MM.1S (cell line): ENCODE measurements at regions not wholly inside any gene's neighbourhood (a gene's known extent, or its start where the extent isn't known, plus 50 kb on each side); places are given as distances from the start of the nearest gene placed in this dataset.

Experiments used
- CTCF ChIP-seq: fragments of 300-600 bp; sonication (generic); IDR thresholded peaks from 2 replicates; pipeline ENCODE4 v1.5.1; 2016; ENCODE audit warnings: antibody characterized with exemption, low read length, mixed read lengths
- EZH2 ChIP-seq: fragments of 300-600 bp; sonication (generic); optimal IDR thresholded peaks from 2 replicates; pipeline ENCODE3; 2017; ENCODE audit warnings: low read depth, mild to moderate bottlenecking, antibody characterized with exemption, low read length, mixed read lengths
- EZH2phosphoT487 ChIP-seq: fragments of 300-600 bp; sonication (generic); IDR thresholded peaks from 2 replicates; pipeline ENCODE4 v1.6.1; 2018; ENCODE audit warnings: antibody characterized with exemption, low read length

GRCh38 chr4:58941286-58941685 is 1831.1 kb upstream of the IGFBP7 start:
- TF ChIP-seq CTCF (no peak), EZH2phosphoT487 (no peak), EZH2 (no peak)
